ENCODE measurements at regions not wholly inside any gene's neighbourhood (a gene's known extent, or its start where the extent isn't known, plus 50 kb on each side); places are given as distances from the start of the nearest gene placed in this dataset.
"Not testable (repeated sequence)": the region's sequence is repeated elsewhere in the genome, so short reads cannot be mapped to it uniquely, and the experiment has no call there.

DNA sequence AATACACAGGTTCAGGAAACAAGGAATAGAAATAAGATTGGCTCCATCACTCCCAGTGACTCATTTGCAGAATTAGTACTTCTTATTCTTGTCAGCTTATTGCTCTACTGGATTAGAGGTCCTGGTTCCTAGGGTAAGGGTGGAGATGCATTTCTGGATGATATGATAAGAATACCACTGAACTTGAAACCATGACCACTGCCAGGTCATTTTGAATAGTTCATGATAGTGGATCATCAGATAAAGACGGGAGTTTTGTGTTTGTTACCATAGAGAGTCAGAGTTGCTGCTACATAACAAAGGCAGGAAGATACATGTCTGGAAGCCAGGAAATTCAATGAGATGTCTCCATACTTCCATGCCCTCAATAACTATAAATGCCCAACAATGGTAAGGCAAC lies 109.2 kb upstream of the FAT1 start:
- H2BK20ac ChIP-seq (ENCODE audit: low read depth, low read length, poor library complexity, severe bottlenecking) = no peak overlapping the region
- no peak overlapping the region for H3K14ac ChIP-seq (ENCODE audit: insufficient read depth, low read length)
- no peak overlapping the region for H2AK5ac ChIP-seq (ENCODE audit: insufficient read length, low read length)
- DNase-seq = no peak
- H2BK5ac ChIP-seq (ENCODE audit: insufficient read length, low read length) = no peak overlapping the region
- no peak overlapping the region for H3K18ac ChIP-seq (ENCODE audit: insufficient read length, low read depth, low read length)
- H3K27me3 Mint-ChIP-seq (ENCODE audit: low read depth) = no peaks in the 10 kb centered on the region; the same call in 1 of the 2 replicates
- H3K27ac Mint-ChIP-seq = no peak overlapping the region
- TF ChIP-seq, protein P1, sequence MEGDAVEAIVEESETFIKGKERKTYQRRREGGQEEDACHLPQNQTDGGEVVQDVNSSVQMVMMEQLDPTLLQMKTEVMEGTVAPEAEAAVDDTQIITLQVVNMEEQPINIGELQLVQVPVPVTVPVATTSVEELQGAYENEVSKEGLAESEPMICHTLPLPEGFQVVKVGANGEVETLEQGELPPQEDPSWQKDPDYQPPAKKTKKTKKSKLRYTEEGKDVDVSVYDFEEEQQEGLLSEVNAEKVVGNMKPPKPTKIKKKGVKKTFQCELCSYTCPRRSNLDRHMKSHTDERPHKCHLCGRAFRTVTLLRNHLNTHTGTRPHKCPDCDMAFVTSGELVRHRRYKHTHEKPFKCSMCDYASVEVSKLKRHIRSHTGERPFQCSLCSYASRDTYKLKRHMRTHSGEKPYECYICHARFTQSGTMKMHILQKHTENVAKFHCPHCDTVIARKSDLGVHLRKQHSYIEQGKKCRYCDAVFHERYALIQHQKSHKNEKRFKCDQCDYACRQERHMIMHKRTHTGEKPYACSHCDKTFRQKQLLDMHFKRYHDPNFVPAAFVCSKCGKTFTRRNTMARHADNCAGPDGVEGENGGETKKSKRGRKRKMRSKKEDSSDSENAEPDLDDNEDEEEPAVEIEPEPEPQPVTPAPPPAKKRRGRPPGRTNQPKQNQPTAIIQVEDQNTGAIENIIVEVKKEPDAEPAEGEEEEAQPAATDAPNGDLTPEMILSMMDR (conservative IDR thresholded peaks at IDR 0.05) = no peak
- H3K56ac ChIP-seq (ENCODE audit: insufficient read length, low read depth, low read length) = no peak overlapping the region
- no peak overlapping the region for H4K91ac ChIP-seq (ENCODE audit: insufficient read length, low read depth, low read length)
- no peak overlapping the region for H3T11ph ChIP-seq (ENCODE audit: low read length)
- H4K5ac ChIP-seq (ENCODE audit: insufficient read length, low read depth, low read length) = no peak overlapping the region
- no peaks in the 10 kb centered on the region for H3K27me3 ChIP-seq (ENCODE audit: insufficient read depth, low read length)
- no peak overlapping the region for H2BK120ac ChIP-seq (ENCODE audit: low read depth, low read length, poor library complexity, severe bottlenecking)
- no peaks in the 10 kb centered on the region for H3K9me3 Mint-ChIP-seq
- H3K4me1 ChIP-seq (ENCODE audit: insufficient read depth, low read length) = no peaks in the 10 kb centered on the region
- no peaks in the 10 kb centered on the region for H3K36me3 Mint-ChIP-seq (ENCODE audit: insufficient read depth in 1 of 3, low read depth in 3 of 3)
- no peak overlapping the region for H2BK15ac ChIP-seq (ENCODE audit: low read depth, low read length)
- no peak overlapping the region for H3K4me3 Mint-ChIP-seq
- H3K23ac ChIP-seq (ENCODE audit: insufficient read length, low read depth, low read length) = no peak overlapping the region
- H3K4me1 Mint-ChIP-seq = no peaks in the 10 kb centered on the region
- no CpG with 5 or more reads among the region's 1 CpG for WGBS (ENCODE audit: extremely low coverage, insufficient read length, low lambda C conversion rate)
- H3K79me2 ChIP-seq (ENCODE audit: insufficient read depth, low read length) = no peaks in the 10 kb centered on the region
- H2AFZ ChIP-seq (ENCODE audit: low read length) = no peak overlapping the region
- no peaks in the 10 kb centered on the region for H4K20me1 ChIP-seq (ENCODE audit: control insufficient read depth, insufficient read depth, insufficient read length)
- no peak overlapping the region for H4K8ac ChIP-seq (replicated peaks; ENCODE audit: insufficient read length, low read depth, low read length)
- H3K9ac ChIP-seq (ENCODE audit: extremely low read depth, insufficient read length, low read length) = no peak overlapping the region
- H3K4ac ChIP-seq (ENCODE audit: low read depth, low read length) = no peak overlapping the region
- no peak overlapping the region for H3K4me2 ChIP-seq (ENCODE audit: insufficient read depth, insufficient read length, low read length)
- H3K9me3 ChIP-seq (ENCODE audit: control insufficient read depth, low read depth, low read length) = no peaks in the 10 kb centered on the region
- no peaks in the 10 kb centered on the region for H3K79me1 ChIP-seq (ENCODE audit: insufficient read depth, low read depth, low read length, poor library complexity, severe bottlenecking)
- no peaks in the 10 kb centered on the region for H3K23me2 ChIP-seq (ENCODE audit: insufficient read length, low read depth, low read length, poor library complexity, severe bottlenecking)
- H3K27ac ChIP-seq (ENCODE audit: insufficient read length, low read depth, low read length) = no peak overlapping the region
- H2BK12ac ChIP-seq (ENCODE audit: insufficient read length, low read depth, low read length) = no peak overlapping the region

DNA sequence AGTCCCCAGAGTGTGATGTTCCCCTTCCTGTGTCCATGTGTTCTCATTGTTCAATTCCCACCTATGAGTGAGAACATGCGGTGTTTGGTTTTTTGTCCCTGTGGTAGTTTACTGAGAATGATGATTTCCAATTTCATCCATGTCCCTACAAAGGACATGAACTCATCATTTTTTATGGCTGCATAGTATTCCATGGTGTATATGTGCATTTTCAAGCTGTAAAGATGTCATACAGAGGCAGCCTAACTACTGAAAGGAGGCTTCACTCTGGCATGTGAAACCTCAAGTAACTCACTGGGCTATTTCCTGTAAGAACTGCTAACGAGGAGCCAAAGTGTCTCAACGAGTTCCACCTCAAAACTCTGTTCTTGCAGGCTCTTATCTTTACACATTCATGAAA lies 113.8 kb upstream of the FAT1 start:
- H3K56ac ChIP-seq (ENCODE audit: insufficient read length, low read depth, low read length); H4K20me1 ChIP-seq (ENCODE audit: control insufficient read depth, insufficient read depth, insufficient read length); H3T11ph ChIP-seq (ENCODE audit: low read length); H3K18ac ChIP-seq (ENCODE audit: insufficient read length, low read depth, low read length); H3K79me2 ChIP-seq (ENCODE audit: insufficient read depth, low read length); H3K27ac Mint-ChIP-seq; H3K79me1 ChIP-seq (ENCODE audit: insufficient read depth, low read depth, low read length, poor library complexity, severe bottlenecking); H3K27ac ChIP-seq (ENCODE audit: insufficient read length, low read depth, low read length); H3K27me3 ChIP-seq (ENCODE audit: insufficient read depth, low read length); H3K9me3 ChIP-seq (ENCODE audit: control insufficient read depth, low read depth, low read length); H4K91ac ChIP-seq (ENCODE audit: insufficient read length, low read depth, low read length); H3K9ac ChIP-seq (ENCODE audit: extremely low read depth, insufficient read length, low read length); H2BK120ac ChIP-seq (ENCODE audit: low read depth, low read length, poor library complexity, severe bottlenecking); H3K9me3 Mint-ChIP-seq; H3K23me2 ChIP-seq (ENCODE audit: insufficient read length, low read depth, low read length, poor library complexity, severe bottlenecking); H3K4me3 Mint-ChIP-seq; H4K8ac ChIP-seq (replicated peaks; ENCODE audit: insufficient read length, low read depth, low read length); H3K36me3 Mint-ChIP-seq (ENCODE audit: insufficient read depth in 1 of 3, low read depth in 3 of 3); H2AFZ ChIP-seq (ENCODE audit: low read length); H2BK5ac ChIP-seq (ENCODE audit: insufficient read length, low read length); H2AK5ac ChIP-seq (ENCODE audit: insufficient read length, low read length); H3K4ac ChIP-seq (ENCODE audit: low read depth, low read length); H4K5ac ChIP-seq (ENCODE audit: insufficient read length, low read depth, low read length); H3K4me1 ChIP-seq (ENCODE audit: insufficient read depth, low read length); H2BK20ac ChIP-seq (ENCODE audit: low read depth, low read length, poor library complexity, severe bottlenecking); H3K27me3 Mint-ChIP-seq (ENCODE audit: low read depth); H3K23ac ChIP-seq (ENCODE audit: insufficient read length, low read depth, low read length); H3K4me2 ChIP-seq (ENCODE audit: insufficient read depth, insufficient read length, low read length); H3K14ac ChIP-seq (ENCODE audit: insufficient read depth, low read length); H2BK15ac ChIP-seq (ENCODE audit: low read depth, low read length); DNase-seq; H2BK12ac ChIP-seq (ENCODE audit: insufficient read length, low read depth, low read length); H3K4me1 Mint-ChIP-seq: not testable (repeated sequence)
- WGBS (ENCODE audit: extremely low coverage, insufficient read length, low lambda C conversion rate) = no CpG with 5 or more reads among the region's 3 CpGs
